Activated T-helper 9 cell treated with anti-CD3 and anti-CD28 coated beads, Interleukin-2, amount 50 U/mL, for 16 hours (primary cell): ENCODE measurements at regions not wholly inside any gene's neighbourhood (a gene's known extent, or its start where the extent isn't known, plus 50 kb on each side); places are given as distances from the start of the nearest gene placed in this dataset.

Experiments
- DNase-seq: peaks from one replicate; pipeline ENCODE4 v3.0.0-alpha.2; 2020; ENCODE audit warnings: low read depth

GRCh38 chr6:169846286-169847056 is 95.0 kb downstream of the ERMARD start:
- DNase-seq = no peak

GRCh38 chr6:169845426-169846285 is 94.2 kb downstream of the ERMARD start:
- DNase-seq = no peak

- no peak for DNase-seq
Observed at GRCh38 chr6:169844946-169845345, 93.5 kb downstream of the ERMARD start.

GRCh38 chr6:169843991-169844390 is 92.6 kb downstream of the ERMARD start:
- no peak for DNase-seq

- DNase-seq = no peak
Observed at GRCh38 chr6:169843110-169843509, 91.7 kb downstream of the ERMARD start.

- DNase-seq = no peak
Observed at GRCh38 chr6:169841907-169842606, 90.6 kb downstream of the ERMARD start.

- no peak for DNase-seq
Observed at GRCh38 chr6:169841251-169841650, 89.8 kb downstream of the ERMARD start.

- no peak for DNase-seq
Observed at GRCh38 chr6:169839898-169840631, 88.6 kb downstream of the ERMARD start.

GRCh38 chr6:169839493-169839892 is 88.1 kb downstream of the ERMARD start:
- DNase-seq = no peak

- DNase-seq = no peak
Observed at GRCh38 chr6:169839029-169839481, 87.6 kb downstream of the ERMARD start.

GRCh38 chr6:169838346-169839028 is 87.1 kb downstream of the ERMARD start:
- DNase-seq = no peak

- no peak for DNase-seq
Observed at GRCh38 chr6:169837529-169838250, 86.3 kb downstream of the ERMARD start.

GRCh38 chr6:169833258-169833794 is 81.9 kb downstream of the ERMARD start:
- no peak for DNase-seq

- DNase-seq = no peak
Observed at GRCh38 chr6:169832247-169832948, 81.0 kb downstream of the ERMARD start.

- DNase-seq = peak; percentile 54
Observed at GRCh38 chr6:169831450-169832246, 80.2 kb downstream of the ERMARD start.
